Endothelial cell of umbilical vein (primary cell): ENCODE measurements at regions not wholly inside any gene's neighbourhood (a gene's known extent, or its start where the extent isn't known, plus 50 kb on each side); places are given as distances from the start of the nearest gene placed in this dataset.

Experiments used
- BruUV-seq: library from RNA; stranded (reverse); fragments of 400-500 nt; replicated peaks from 2 replicates; lab custom pipeline; 2021; lab: Mats Ljungman, UMichigan
- CTCF ChIA-PET: fragments of 300-600, 350-600 bp; sonication (Branson Sonifier 250); formaldehyde crosslinking; loops from one replicate; lab custom pipeline; 2021; ENCODE audit warnings: antibody characterized with exemption, inconsistent platforms; lab: Charles Lee
- POLR2A ChIA-PET: fragments of 300-600, 350-600 bp; sonication (Branson Sonifier 250); formaldehyde crosslinking; loops from one replicate; lab custom pipeline; 2021; ENCODE audit warnings: antibody characterized with exemption, inconsistent platforms; lab: Charles Lee
- DNase-seq: peaks from one replicate; pipeline ENCODE4 v3.0.0-alpha.2; 2011; ENCODE audit warnings: low read depth, low spot score
- FAIRE-seq: peaks from 2 replicates; lab custom pipeline; 2011; peaks lifted over from hg19 to GRCh38; lab: Jason Lieb, UNC
- H2AFZ ChIP-seq: 2 replicates; pipeline ENCODE4 v1.6.0; 2012; ENCODE audit warnings: low read depth, low read length, control low read depth, inconsistent platforms
- H3K27ac ChIP-seq: 2 replicates; pipeline ENCODE4 v1.5.1; 2011; ENCODE audit warnings: low read depth, mild to moderate bottlenecking, control low read depth, low read length, moderate library complexity; ENCODE audit not compliant: insufficient read depth
- H3K27me3 ChIP-seq, 2 experiments: 2 replicates each; pipeline versions ENCODE4 v1.6.0 to v1.6.1; 2011; ENCODE audit warnings: low read length in 2 of 2, mixed read lengths in 1 of 2; ENCODE audit not compliant: control insufficient read depth in 2 of 2, insufficient read depth in 2 of 2
- H3K36me3 ChIP-seq, 2 experiments: 2 replicates in 1 of 2; 3 replicates in 1 of 2; pipeline ENCODE4 v1.5.1; 2011; ENCODE audit warnings: low read length in 2 of 2, mild to moderate bottlenecking in 1 of 2, moderate library complexity in 1 of 2; ENCODE audit not compliant: control insufficient read depth in 2 of 2, insufficient read depth in 2 of 2; ENCODE audit errors: extremely low read depth in 1 of 2
- H3K4me1 ChIP-seq: 3 replicates; pipeline ENCODE4 v1.5.1; 2011; ENCODE audit warnings: mild to moderate bottlenecking, low read length; ENCODE audit not compliant: control insufficient read depth, insufficient read depth; ENCODE audit errors: extremely low read depth
- H3K4me2 ChIP-seq: 2 replicates; pipeline ENCODE4 v1.6.1; 2011; ENCODE audit warnings: low read length, control low read depth, mixed read lengths; ENCODE audit not compliant: insufficient read depth
- H3K4me3 ChIP-seq, 3 experiments: fragments of 200-600 bp in 1 of 3; sonication (generic), shearing (Covaris generic) in 1 of 3; replicated peaks in 1 of 3; 2 replicates each; pipeline ENCODE4 v1.5.1; 2011 to 2016; ENCODE audit warnings: control low read depth in 3 of 3, low read length in 3 of 3, mild to moderate bottlenecking in 2 of 3, inconsistent platforms in 1 of 3, low read depth in 1 of 3, moderate library complexity in 1 of 3; ENCODE audit not compliant: insufficient read depth in 1 of 3
- H3K79me2 ChIP-seq: 2 replicates; pipeline ENCODE4 v1.6.0; 2012; ENCODE audit warnings: low read length, inconsistent platforms; ENCODE audit not compliant: control insufficient read depth, insufficient read depth
- H3K9ac ChIP-seq: replicated peaks from 2 replicates; pipeline ENCODE3; 2011; ENCODE audit warnings: low read length, control low read depth; ENCODE audit not compliant: insufficient read depth; ENCODE audit errors: extremely low read depth
- H3K9me1 ChIP-seq: replicated peaks from 3 replicates; pipeline ENCODE4 v1.6.0; 2011; ENCODE audit warnings: mild to moderate bottlenecking, low read length; ENCODE audit not compliant: control insufficient read depth, insufficient read depth; ENCODE audit errors: extremely low read depth
- H3K9me3 ChIP-seq: replicated peaks from 2 replicates; pipeline ENCODE4 v1.5.1; 2012; ENCODE audit warnings: low read length, inconsistent platforms; ENCODE audit not compliant: control insufficient read depth, insufficient read depth
- H4K20me1 ChIP-seq: replicated peaks from 2 replicates; pipeline ENCODE3; 2011; ENCODE audit warnings: mild to moderate bottlenecking, low read length; ENCODE audit not compliant: control insufficient read depth, insufficient read depth; ENCODE audit errors: extremely low read depth
- EZH2 ChIP-seq: IDR thresholded peaks from 2 replicates; pipeline ENCODE4 v1.6.1; 2012; ENCODE audit warnings: borderline replicate concordance, low read depth, mild to moderate bottlenecking, moderate library complexity, low read length, inconsistent platforms; ENCODE audit not compliant: severe bottlenecking
- FOS ChIP-seq: IDR thresholded peaks from 2 replicates; pipeline ENCODE4 v1.6.1; 2011; ENCODE audit warnings: mild to moderate bottlenecking, low read length, moderate library complexity, borderline replicate concordance; ENCODE audit not compliant: insufficient read depth
- GATA2 ChIP-seq: IDR thresholded peaks from 2 replicates; pipeline ENCODE4 v1.7.0; 2011; ENCODE audit warnings: low read depth, mild to moderate bottlenecking, moderate library complexity, mixed read lengths, low read length; ENCODE audit not compliant: insufficient read length, insufficient read depth
- JUN ChIP-seq: IDR thresholded peaks from 2 replicates; pipeline ENCODE4 v1.6.1; 2011; ENCODE audit warnings: borderline replicate concordance, low read depth; ENCODE audit not compliant: insufficient read length, insufficient read depth
- MYC ChIP-seq: IDR thresholded peaks from one replicate; pipeline ENCODE4 v1.6.1; 2011; ENCODE audit warnings: mild to moderate bottlenecking, low read depth, low read length
- POLR2A ChIP-seq: IDR thresholded peaks from 2 replicates; pipeline ENCODE4 v1.6.1; 2012; ENCODE audit warnings: low read depth, mild to moderate bottlenecking, control low read depth, low read length
- POLR2AphosphoS5 ChIP-seq: IDR thresholded peaks from 2 replicates; pipeline ENCODE4 v1.6.1; 2012; ENCODE audit warnings: low read depth, mild to moderate bottlenecking, control low read depth, low read length, moderate library complexity; ENCODE audit not compliant: insufficient read depth
- dilution Hi-C: fragments of 300-500 bp; cut with MboI; formaldehyde crosslinking; loops from one replicate; pipeline ENCODE4 v1.15.0; 2019; ENCODE audit warnings: low sequenced_read_pairs; ENCODE audit not compliant: extremely low pct_ligation_motif_present
- intact Hi-C: fragments of 100-400 bp; cut with micrococcal nuclease; formaldehyde crosslinking; loops from one replicate; pipeline ENCODE4 v1.10.0; 2022
- TF ChIP-seq, protein P1 (sequence below): IDR thresholded peaks from 2 replicates; pipeline ENCODE4 v1.6.1; 2011; ENCODE audit not compliant: insufficient read depth, insufficient read length
- TF ChIP-seq, protein P2 (sequence below), 2 donors: IDR thresholded peaks; 1 replicate in 1 of 2; 2 replicates in 1 of 2; pipeline ENCODE4 v1.5.1; 2011; ENCODE audit warnings: low read length in 2 of 2, mild to moderate bottlenecking in 2 of 2, moderate library complexity in 2 of 2, control low read depth in 1 of 2, inconsistent platforms in 1 of 2, low read depth in 1 of 2; ENCODE audit not compliant: insufficient read depth in 1 of 2; ENCODE audit errors: extremely low read depth in 1 of 2

DNA sequence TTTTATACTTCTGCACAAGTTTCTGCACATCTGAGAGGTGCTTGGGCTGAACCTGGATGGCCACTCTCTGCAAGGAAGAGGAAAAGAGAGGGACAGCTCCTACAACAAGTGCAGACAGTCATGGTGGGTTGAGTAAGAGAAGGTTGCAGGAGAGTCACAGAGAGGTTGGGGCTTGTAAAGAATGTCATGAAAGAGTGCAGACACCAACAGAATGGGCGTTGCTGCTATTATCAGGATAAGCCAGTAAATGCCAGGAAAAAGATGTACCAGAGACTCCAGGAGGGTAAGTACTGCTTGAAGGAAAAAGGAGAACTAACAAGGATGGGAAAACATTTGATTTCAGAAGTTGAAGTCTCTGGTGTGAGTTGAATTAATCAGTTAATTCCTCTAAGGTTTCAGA is 77.8 kb upstream of the NRP1 start:
- Histone ChIP-seq H4K20me1 (no peaks in the 10 kb centered on the region), H3K9me1 (no peaks in the 10 kb centered on the region), H3K9ac (no peak overlapping the region), H3K9me3 (no peaks in the 10 kb centered on the region), H2AFZ (no peak overlapping the region), H3K27me3 (peaks cover 2 to 5% of the 10 kb centered on the region in 2 experiments), H3K4me3 (no peak overlapping the region), H3K36me3 (no peaks in the 10 kb centered on the region), H3K79me2 (no peaks in the 10 kb centered on the region), H3K27ac (no peak overlapping the region), H3K4me1 (peaks cover 7% of the 10 kb centered on the region), H3K4me2 (no peak overlapping the region)
- ChIA-PET POLR2A (no interaction called here), CTCF (no interaction called here)
- TF ChIP-seq POLR2AphosphoS5 (no peak), POLR2A (no peak), JUN (no peak), GATA2 (no peak), EZH2 (no peak), MYC (no peak), FOS (no peak)
- TF ChIP-seq, protein P1, sequence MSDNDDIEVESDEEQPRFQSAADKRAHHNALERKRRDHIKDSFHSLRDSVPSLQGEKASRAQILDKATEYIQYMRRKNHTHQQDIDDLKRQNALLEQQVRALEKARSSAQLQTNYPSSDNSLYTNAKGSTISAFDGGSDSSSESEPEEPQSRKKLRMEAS: no peak
- TF ChIP-seq, protein P2, sequence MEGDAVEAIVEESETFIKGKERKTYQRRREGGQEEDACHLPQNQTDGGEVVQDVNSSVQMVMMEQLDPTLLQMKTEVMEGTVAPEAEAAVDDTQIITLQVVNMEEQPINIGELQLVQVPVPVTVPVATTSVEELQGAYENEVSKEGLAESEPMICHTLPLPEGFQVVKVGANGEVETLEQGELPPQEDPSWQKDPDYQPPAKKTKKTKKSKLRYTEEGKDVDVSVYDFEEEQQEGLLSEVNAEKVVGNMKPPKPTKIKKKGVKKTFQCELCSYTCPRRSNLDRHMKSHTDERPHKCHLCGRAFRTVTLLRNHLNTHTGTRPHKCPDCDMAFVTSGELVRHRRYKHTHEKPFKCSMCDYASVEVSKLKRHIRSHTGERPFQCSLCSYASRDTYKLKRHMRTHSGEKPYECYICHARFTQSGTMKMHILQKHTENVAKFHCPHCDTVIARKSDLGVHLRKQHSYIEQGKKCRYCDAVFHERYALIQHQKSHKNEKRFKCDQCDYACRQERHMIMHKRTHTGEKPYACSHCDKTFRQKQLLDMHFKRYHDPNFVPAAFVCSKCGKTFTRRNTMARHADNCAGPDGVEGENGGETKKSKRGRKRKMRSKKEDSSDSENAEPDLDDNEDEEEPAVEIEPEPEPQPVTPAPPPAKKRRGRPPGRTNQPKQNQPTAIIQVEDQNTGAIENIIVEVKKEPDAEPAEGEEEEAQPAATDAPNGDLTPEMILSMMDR (IDR thresholded peaks at IDR 0.05; ENCODE audit: extremely low read depth in 1 of 2, insufficient read depth in 1 of 2, low read depth in 1 of 2, low read length in 2 of 2): no peak
- dilution Hi-C loops (no loop called here), intact Hi-C loops (no loop called here)
- FAIRE-seq (no peak), DNase-seq (no peak)
- BruUV-seq: no TSS peak
